ENCODE measurements at regions not wholly inside any gene's neighbourhood (a gene's known extent, or its start where the extent isn't known, plus 50 kb on each side); places are given as distances from the start of the nearest gene placed in this dataset.
A peak's percentile ranks its signal among the peaks of the same experiment; 100 is the strongest.

DNA sequence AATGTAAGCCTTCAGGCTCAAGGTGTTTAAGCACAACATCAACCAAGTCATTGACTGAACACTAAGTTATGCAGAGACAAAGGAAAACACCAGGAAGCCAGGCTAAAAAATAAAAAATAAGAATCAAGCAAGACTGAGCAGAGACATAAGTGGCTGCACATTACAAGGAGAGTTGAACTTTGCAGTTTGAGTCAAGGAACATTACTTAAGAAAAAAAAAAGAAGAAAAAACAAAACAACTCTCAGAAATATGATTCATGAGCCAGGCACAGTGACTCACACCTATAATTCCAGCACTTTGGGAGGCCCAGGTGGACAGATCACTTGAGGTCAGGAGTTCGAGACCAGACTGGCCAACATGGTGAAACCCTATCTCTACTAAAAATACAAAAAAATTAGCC lies 168.1 kb downstream of the C16orf95 start:
- Histone ChIP-seq H3K79me2 (ENCODE audit: insufficient read depth) (no peaks in the 10 kb centered on the region), H3F3A (ENCODE audit: insufficient read depth) (peaks cover 3% of the 10 kb centered on the region; the same call in 1 of the 2 replicates), H3K4me3 (no peak overlapping the region), H3K4me2 (ENCODE audit: unreplicated experiment) (no peak overlapping the region), H3K27me3 (replicated peaks; ENCODE audit: insufficient read depth) (0 out of 2 replicates have a peak, but pooled peaks cover 3% of the 10 kb centered on the region), H2AFZ (no peak overlapping the region), H3K36me3 (ENCODE audit: low read depth) (no peaks in the 10 kb centered on the region), H3K4me1 (ENCODE audit: insufficient read depth) (peaks cover 8% of the 10 kb centered on the region; the same call in 1 of the 2 replicates), H3K9ac (no peak overlapping the region), H4K20me1 (ENCODE audit: insufficient read depth) (no peaks in the 10 kb centered on the region), H3K27ac (no peak overlapping the region), H3K9me2 (ENCODE audit: insufficient read depth) (no peaks in the 10 kb centered on the region), H3K9me3 (ENCODE audit: low read depth) (no peaks in the 10 kb centered on the region)
- WGBS, 2 experiments (ENCODE audit: low coverage in 1 of 2, low lambda C conversion rate in 2 of 2, missing lambda C conversion rate in 2 of 2), result 65 to 96% methylated on average over 1 of the region's 1 CpG
- TF ChIP-seq EZH2phosphoT487 (IDR thresholded peaks at IDR 0.05; ENCODE audit: insufficient read depth, low read depth) (no peak), EZH2 (IDR thresholded peaks at IDR 0.05; ENCODE audit: insufficient read depth, poor library complexity, severe bottlenecking) (no peak)
- peak; percentile 42 for DNase-seq
- in situ Hi-C loops (cut with MboI), result no loop called here

DNA sequence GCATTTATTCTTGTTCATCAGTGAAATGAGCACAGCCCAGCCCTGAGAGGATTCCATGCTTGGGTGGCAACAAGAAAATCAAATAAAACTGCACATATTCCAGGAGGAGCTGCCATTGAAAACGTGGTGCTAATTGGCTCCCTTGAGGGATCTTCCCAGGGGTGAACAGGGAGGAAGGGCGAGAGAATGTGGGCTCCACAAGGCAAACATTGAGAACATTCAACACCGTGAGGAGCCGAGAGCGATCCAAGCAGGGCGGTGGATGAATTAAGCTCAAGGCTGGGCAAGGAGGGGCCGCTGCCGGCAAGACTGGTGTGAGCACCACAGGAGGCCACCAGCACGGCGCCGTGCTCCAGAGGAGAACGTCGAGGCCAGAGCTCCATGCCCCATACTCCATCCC lies 166.9 kb downstream of the C16orf95 start:
- in situ Hi-C loops (cut with MboI), result no loop called here
- Histone ChIP-seq H3K9me3 (ENCODE audit: low read depth) (no peaks in the 10 kb centered on the region), H3K4me3 (no peak overlapping the region), H2AFZ (no peak overlapping the region), H3K27me3 (replicated peaks; ENCODE audit: insufficient read depth) (0 out of 2 replicates have a peak, but pooled peaks cover 11% of the 10 kb centered on the region), H3F3A (ENCODE audit: insufficient read depth) (peaks cover 3% of the 10 kb centered on the region; the same call in 1 of the 2 replicates), H3K36me3 (ENCODE audit: low read depth) (no peaks in the 10 kb centered on the region), H4K20me1 (ENCODE audit: insufficient read depth) (no peaks in the 10 kb centered on the region), H3K9me2 (ENCODE audit: insufficient read depth) (no peaks in the 10 kb centered on the region), H3K4me1 (ENCODE audit: insufficient read depth) (peaks cover 8% of the 10 kb centered on the region; the same call in 1 of the 2 replicates), H3K9ac (no peak overlapping the region), H3K79me2 (ENCODE audit: insufficient read depth) (no peaks in the 10 kb centered on the region), H3K4me2 (ENCODE audit: unreplicated experiment) (no peak overlapping the region), H3K27ac (no peak overlapping the region)
- DNase-seq, result no peak
- TF ChIP-seq EZH2phosphoT487 (IDR thresholded peaks at IDR 0.05; ENCODE audit: insufficient read depth, low read depth), result no peak
- TF ChIP-seq EZH2 (IDR thresholded peaks at IDR 0.05; ENCODE audit: insufficient read depth, poor library complexity, severe bottlenecking), result no peak
- 23 to 27% methylated on average over 13 of the region's 13 CpGs for WGBS, 2 experiments (ENCODE audit: low coverage in 1 of 2, low lambda C conversion rate in 2 of 2, missing lambda C conversion rate in 2 of 2)

DNA sequence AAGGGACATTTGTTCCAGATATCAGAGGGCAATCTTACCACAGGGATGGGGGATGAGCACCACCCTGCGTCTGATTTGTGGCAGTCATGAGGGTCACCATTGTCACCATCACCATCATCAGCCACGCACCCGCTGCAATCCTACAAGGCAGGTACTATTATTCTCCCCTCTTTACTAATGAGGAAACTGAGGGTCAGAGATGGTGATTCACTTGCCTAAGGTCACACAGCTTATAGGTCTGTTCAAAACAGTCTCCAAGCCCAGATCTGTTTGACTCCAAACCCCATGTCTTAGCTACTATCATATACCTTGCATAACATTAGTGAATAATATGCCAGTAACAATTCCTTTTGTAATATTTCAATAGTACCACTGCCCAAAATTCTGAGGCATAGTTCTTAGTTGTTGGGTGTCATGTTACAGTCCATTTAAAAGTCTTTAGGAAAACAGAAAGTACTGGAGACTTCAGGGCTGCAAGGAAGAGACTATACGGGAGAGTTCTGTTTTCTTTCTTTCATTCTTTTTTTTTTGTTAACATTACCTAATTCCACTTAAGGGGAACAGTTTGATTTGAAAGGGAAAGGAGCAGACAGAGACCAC lies 166.4 kb downstream of the C16orf95 start:
- no peak for TF ChIP-seq EZH2phosphoT487 (IDR thresholded peaks at IDR 0.05; ENCODE audit: insufficient read depth, low read depth)
- no peak for TF ChIP-seq EZH2 (IDR thresholded peaks at IDR 0.05; ENCODE audit: insufficient read depth, poor library complexity, severe bottlenecking)
- in situ Hi-C loops (cut with MboI), result no loop called here
- peaks cover 8% of the 10 kb centered on the region; the same call in 1 of the 2 replicates for H3K4me1 ChIP-seq (ENCODE audit: insufficient read depth)
- peaks cover 3% of the 10 kb centered on the region; the same call in 1 of the 2 replicates for H3F3A ChIP-seq (ENCODE audit: insufficient read depth)
- DNase-seq, result no peak
- H3K9me2 ChIP-seq (ENCODE audit: insufficient read depth), result no peaks in the 10 kb centered on the region
- H3K27ac ChIP-seq, result no peak overlapping the region
- no peaks in the 10 kb centered on the region for H4K20me1 ChIP-seq (ENCODE audit: insufficient read depth)
- H3K9ac ChIP-seq, result no peak overlapping the region
- no peak overlapping the region for H3K4me2 ChIP-seq (ENCODE audit: unreplicated experiment)
- no peaks in the 10 kb centered on the region for H3K9me3 ChIP-seq (ENCODE audit: low read depth)
- H3K4me3 ChIP-seq, result no peak overlapping the region
- no peaks in the 10 kb centered on the region for H3K79me2 ChIP-seq (ENCODE audit: insufficient read depth)
- WGBS, 2 experiments (ENCODE audit: low coverage in 1 of 2, low lambda C conversion rate in 2 of 2, missing lambda C conversion rate in 2 of 2), result 68 to 72% methylated on average over 4 of the region's 4 CpGs
- no peaks in the 10 kb centered on the region for H3K36me3 ChIP-seq (ENCODE audit: low read depth)
- H3K27me3 ChIP-seq (replicated peaks; ENCODE audit: insufficient read depth), result 0 out of 2 replicates have a peak, but pooled peaks cover 11% of the 10 kb centered on the region
- H2AFZ ChIP-seq, result no peak overlapping the region

DNA sequence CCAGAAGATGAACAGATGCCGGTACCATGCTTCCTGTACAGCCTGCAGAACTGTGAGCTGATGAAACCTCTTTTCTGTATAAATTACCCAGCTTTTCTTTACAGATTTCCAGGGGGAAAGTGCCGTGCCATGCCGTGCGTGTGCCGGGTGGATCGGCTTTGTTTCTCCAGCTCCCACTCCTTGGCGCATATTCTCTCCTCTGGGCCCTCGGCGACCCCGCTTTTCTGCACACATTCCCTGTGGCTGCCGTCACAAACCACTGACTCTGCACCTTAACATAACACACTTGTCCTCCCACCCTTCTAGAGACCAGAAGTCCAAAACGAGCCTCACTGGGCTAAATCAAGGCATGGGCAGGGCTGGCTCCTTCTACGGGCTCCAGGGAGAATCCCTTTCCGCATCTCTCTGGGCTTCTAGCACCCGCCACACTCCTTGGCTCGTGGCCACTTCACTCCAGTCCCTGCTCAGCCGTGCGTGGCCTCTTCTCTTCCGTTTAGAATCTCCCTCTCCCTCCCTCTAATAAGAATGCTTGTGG lies 164.9 kb downstream of the C16orf95 start:
- TF ChIP-seq EZH2 (IDR thresholded peaks at IDR 0.05; ENCODE audit: insufficient read depth, poor library complexity, severe bottlenecking) (no peak), EZH2phosphoT487 (IDR thresholded peaks at IDR 0.05; ENCODE audit: insufficient read depth, low read depth) (no peak)
- peaks cover 3% of the 10 kb centered on the region; the same call in 1 of the 2 replicates for H3F3A ChIP-seq (ENCODE audit: insufficient read depth)
- H3K4me1 ChIP-seq (ENCODE audit: insufficient read depth), result peaks cover 8% of the 10 kb centered on the region; the same call in 1 of the 2 replicates
- 79 to 85% methylated on average over 18 to 19 of the region's 19 CpGs for WGBS, 2 experiments (ENCODE audit: low coverage in 1 of 2, low lambda C conversion rate in 2 of 2, missing lambda C conversion rate in 2 of 2)
- in situ Hi-C loops (cut with MboI), result no loop called here
- no peaks in the 10 kb centered on the region for H3K79me2 ChIP-seq (ENCODE audit: insufficient read depth)
- H3K4me2 ChIP-seq (ENCODE audit: unreplicated experiment), result no peak overlapping the region
- no peak overlapping the region for H3K27ac ChIP-seq
- H3K36me3 ChIP-seq (ENCODE audit: low read depth), result no peaks in the 10 kb centered on the region
- H3K9ac ChIP-seq, result no peak overlapping the region
- H3K9me2 ChIP-seq (ENCODE audit: insufficient read depth), result no peaks in the 10 kb centered on the region
- H2AFZ ChIP-seq, result no peak overlapping the region
- no peaks in the 10 kb centered on the region for H3K9me3 ChIP-seq (ENCODE audit: low read depth)
- no peak overlapping the region for H3K4me3 ChIP-seq
- no peak for DNase-seq
- no peaks in the 10 kb centered on the region for H4K20me1 ChIP-seq (ENCODE audit: insufficient read depth)
- H3K27me3 ChIP-seq (replicated peaks; ENCODE audit: insufficient read depth), result 0 out of 2 replicates have a peak, but pooled peaks cover 11% of the 10 kb centered on the region

Data from GM23248 (cell line).